ENCODE measurements at regions not wholly inside any gene's neighbourhood (a gene's known extent, or its start where the extent isn't known, plus 50 kb on each side); places are given as distances from the start of the nearest gene placed in this dataset.

DNA sequence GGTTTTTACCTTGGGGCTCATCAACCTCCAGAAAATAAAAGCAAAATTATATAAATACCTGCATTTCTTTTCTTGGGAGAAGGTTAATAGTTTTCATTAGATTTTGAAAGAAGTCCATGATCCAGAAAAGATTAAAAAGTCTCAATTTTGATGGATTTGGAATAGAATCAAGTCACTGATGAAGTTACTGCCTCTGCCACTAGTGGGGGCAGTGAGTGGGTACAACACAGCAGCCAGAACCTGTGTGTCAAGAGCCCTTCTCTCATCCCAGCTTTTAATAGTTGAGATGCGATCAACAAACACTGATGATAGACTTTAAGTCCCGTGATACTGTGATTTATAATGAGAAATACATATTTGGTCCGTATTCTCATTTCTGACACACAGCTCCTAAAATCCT, 686.7 kb downstream of the DIAPH3 start:
- Histone ChIP-seq H4K8ac (ENCODE audit: low read depth, low read length) (no peak overlapping the region), H3K36me3 (ENCODE audit: control insufficient read depth in 1 of 2, insufficient read depth in 2 of 2, low read length in 2 of 2) (no peaks in the 10 kb centered on the region), H3K4me3 (ENCODE audit: low read depth, low read length) (no peak overlapping the region), H4K91ac (ENCODE audit: low read depth, low read length) (no peak overlapping the region), H3K4me1 (ENCODE audit: control insufficient read depth in 1 of 2, insufficient read depth in 2 of 2, low read length in 2 of 2) (no peaks in the 10 kb centered on the region), H3K27ac (ENCODE audit: low read depth, low read length) (no peak overlapping the region), H3K9ac (ENCODE audit: low read length) (no peak overlapping the region), H2AK5ac (ENCODE audit: low read length) (no peak overlapping the region), H4K12ac (ENCODE audit: low read depth, low read length) (no peak overlapping the region), H3K14ac (ENCODE audit: low read length) (no peak overlapping the region), H3K23ac (ENCODE audit: low read length) (no peak overlapping the region), H3K79me2 (ENCODE audit: control insufficient read depth, insufficient read depth, low read length, poor library complexity) (no peaks in the 10 kb centered on the region), H2AFZ (ENCODE audit: insufficient read depth, low read length, poor library complexity) (no peak overlapping the region), H3K27me3 (ENCODE audit: insufficient read depth, low read length) (no peaks in the 10 kb centered on the region), H3K79me1 (ENCODE audit: low read length) (no peaks in the 10 kb centered on the region), H3K4me2 (ENCODE audit: low read length) (no peak overlapping the region), H2BK5ac (ENCODE audit: low read depth, low read length, poor library complexity) (no peak overlapping the region), H3K4ac (ENCODE audit: low read depth, low read length) (no peak overlapping the region), H3K9me3 (ENCODE audit: insufficient read depth, low read depth, low read length) (no peaks in the 10 kb centered on the region), H3K18ac (ENCODE audit: low read length) (no peak overlapping the region), H2BK12ac (ENCODE audit: low read length) (no peak overlapping the region), H2BK120ac (ENCODE audit: insufficient read depth, low read length, poor library complexity) (no peak overlapping the region)
- peak in 1 of 2 donors; percentile 10 for DNase-seq
- no CpG with 5 or more reads among the region's 3 CpGs for WGBS (ENCODE audit: extremely low coverage, insufficient coverage, insufficient read length)

- H2BK120ac ChIP-seq (ENCODE audit: insufficient read depth, low read length, poor library complexity), result no peak overlapping the region
- H4K8ac ChIP-seq (ENCODE audit: low read depth, low read length), result no peak overlapping the region
- H3K79me1 ChIP-seq (ENCODE audit: low read length), result no peaks in the 10 kb centered on the region
- H2BK5ac ChIP-seq (ENCODE audit: low read depth, low read length, poor library complexity), result no peak overlapping the region
- no peak overlapping the region for H3K9ac ChIP-seq (ENCODE audit: low read length)
- H4K12ac ChIP-seq (ENCODE audit: low read depth, low read length), result no peak overlapping the region
- no peak overlapping the region for H3K18ac ChIP-seq (ENCODE audit: low read length)
- no peak overlapping the region for H2AK5ac ChIP-seq (ENCODE audit: low read length)
- no peak overlapping the region for H3K27ac ChIP-seq (ENCODE audit: low read depth, low read length)
- H2BK12ac ChIP-seq (ENCODE audit: low read length), result no peak overlapping the region
- no peaks in the 10 kb centered on the region for H3K27me3 ChIP-seq (ENCODE audit: insufficient read depth, low read length)
- no peaks in the 10 kb centered on the region for H3K9me3 ChIP-seq (ENCODE audit: insufficient read depth, low read depth, low read length)
- no peaks in the 10 kb centered on the region for H3K36me3 ChIP-seq (ENCODE audit: control insufficient read depth in 1 of 2, insufficient read depth in 2 of 2, low read length in 2 of 2)
- no peak overlapping the region for H3K4me3 ChIP-seq (ENCODE audit: low read depth, low read length)
- H3K4ac ChIP-seq (ENCODE audit: low read depth, low read length), result no peak overlapping the region
- no CpG with 5 or more reads among the region's 7 CpGs for WGBS (ENCODE audit: extremely low coverage, insufficient coverage, insufficient read length)
- H3K23ac ChIP-seq (ENCODE audit: low read length), result no peak overlapping the region
- no peaks in the 10 kb centered on the region for H3K79me2 ChIP-seq (ENCODE audit: control insufficient read depth, insufficient read depth, low read length, poor library complexity)
- no peaks in the 10 kb centered on the region for H3K4me1 ChIP-seq (ENCODE audit: control insufficient read depth in 1 of 2, insufficient read depth in 2 of 2, low read length in 2 of 2)
- H4K91ac ChIP-seq (ENCODE audit: low read depth, low read length), result no peak overlapping the region
- H3K4me2 ChIP-seq (ENCODE audit: low read length), result no peak overlapping the region
- H3K14ac ChIP-seq (ENCODE audit: low read length), result no peak overlapping the region
- no peak for DNase-seq
- no peak overlapping the region for H2AFZ ChIP-seq (ENCODE audit: insufficient read depth, low read length, poor library complexity)
These were observed 684.8 kb downstream of the DIAPH3 start for GRCh38 chr13:59478908-59479307.

- no peak overlapping the region for H4K91ac ChIP-seq (ENCODE audit: low read depth, low read length)
- no peak overlapping the region for H2BK12ac ChIP-seq (ENCODE audit: low read length)
- H3K4me3 ChIP-seq (ENCODE audit: low read depth, low read length), result no peak overlapping the region
- H3K36me3 ChIP-seq (ENCODE audit: control insufficient read depth in 1 of 2, insufficient read depth in 2 of 2, low read length in 2 of 2), result no peaks in the 10 kb centered on the region
- no peak for DNase-seq
- no peak overlapping the region for H3K4ac ChIP-seq (ENCODE audit: low read depth, low read length)
- H3K9me3 ChIP-seq (ENCODE audit: insufficient read depth, low read depth, low read length), result no peaks in the 10 kb centered on the region
- H2AK5ac ChIP-seq (ENCODE audit: low read length), result no peak overlapping the region
- H3K18ac ChIP-seq (ENCODE audit: low read length), result no peak overlapping the region
- H3K9ac ChIP-seq (ENCODE audit: low read length), result no peak overlapping the region
- H3K27ac ChIP-seq (ENCODE audit: low read depth, low read length), result no peak overlapping the region
- no peaks in the 10 kb centered on the region for H3K27me3 ChIP-seq (ENCODE audit: insufficient read depth, low read length)
- WGBS (ENCODE audit: extremely low coverage, insufficient coverage, insufficient read length), result no CpG with 5 or more reads among the region's 3 CpGs
- no peak overlapping the region for H4K12ac ChIP-seq (ENCODE audit: low read depth, low read length)
- H3K14ac ChIP-seq (ENCODE audit: low read length), result no peak overlapping the region
- no peak overlapping the region for H3K4me2 ChIP-seq (ENCODE audit: low read length)
- no peaks in the 10 kb centered on the region for H3K79me1 ChIP-seq (ENCODE audit: low read length)
- H3K23ac ChIP-seq (ENCODE audit: low read length), result no peak overlapping the region
- no peak overlapping the region for H2AFZ ChIP-seq (ENCODE audit: insufficient read depth, low read length, poor library complexity)
- H3K4me1 ChIP-seq (ENCODE audit: control insufficient read depth in 1 of 2, insufficient read depth in 2 of 2, low read length in 2 of 2), result no peaks in the 10 kb centered on the region
- no peak overlapping the region for H4K8ac ChIP-seq (ENCODE audit: low read depth, low read length)
- H2BK120ac ChIP-seq (ENCODE audit: insufficient read depth, low read length, poor library complexity), result no peak overlapping the region
- H3K79me2 ChIP-seq (ENCODE audit: control insufficient read depth, insufficient read depth, low read length, poor library complexity), result no peaks in the 10 kb centered on the region
- H2BK5ac ChIP-seq (ENCODE audit: low read depth, low read length, poor library complexity), result no peak overlapping the region
These were observed 684.1 kb downstream of the DIAPH3 start for GRCh38 chr13:59479629-59480028.

DNA sequence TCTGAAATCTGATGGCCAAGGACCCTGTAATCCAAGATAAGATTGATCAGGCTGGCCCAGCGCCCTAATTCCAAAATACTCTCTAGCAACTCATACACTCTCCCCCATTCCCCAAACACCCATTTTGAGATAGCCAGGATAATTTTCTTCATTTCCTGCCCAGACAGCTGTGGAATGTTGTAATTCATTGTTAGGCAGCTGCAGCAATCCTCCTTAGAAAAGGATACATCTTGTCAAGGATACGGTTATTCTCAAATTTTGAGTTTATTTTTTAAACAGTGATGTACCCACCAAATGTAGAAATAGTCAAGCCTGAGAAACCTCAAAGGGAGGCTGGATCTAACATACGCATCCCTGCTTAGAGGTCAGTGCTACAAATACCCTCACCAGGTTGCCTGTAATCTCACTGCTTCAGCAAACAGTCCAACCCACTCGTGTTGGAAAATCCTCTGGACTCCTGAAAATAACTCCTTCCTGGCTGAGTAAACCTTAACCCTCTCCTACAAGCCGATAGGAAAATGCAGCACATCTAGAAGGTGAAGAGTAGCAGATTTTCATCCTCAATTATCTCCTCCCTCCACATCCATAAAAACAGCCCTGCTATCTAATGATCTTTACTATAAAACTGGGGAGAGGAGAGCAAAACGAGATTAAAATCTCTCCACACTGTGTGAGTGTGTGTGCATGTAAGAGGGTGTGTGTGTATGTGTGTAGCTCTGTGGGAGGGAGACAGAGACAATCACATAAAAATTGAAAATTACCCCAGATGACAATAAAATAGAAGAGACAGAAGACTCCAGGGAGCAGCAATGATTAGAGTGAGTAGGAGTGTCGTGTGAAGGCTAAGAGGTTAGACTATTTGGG, 683.1 kb downstream of the DIAPH3 start:
- Histone ChIP-seq H2BK5ac (ENCODE audit: low read depth, low read length, poor library complexity) (no peak overlapping the region), H2AK5ac (ENCODE audit: low read length) (no peak overlapping the region), H3K4ac (ENCODE audit: low read depth, low read length) (no peak overlapping the region), H3K4me3 (ENCODE audit: low read depth, low read length) (no peak overlapping the region), H3K4me2 (ENCODE audit: low read length) (no peak overlapping the region), H3K27me3 (ENCODE audit: insufficient read depth, low read length) (no peaks in the 10 kb centered on the region), H3K79me2 (ENCODE audit: control insufficient read depth, insufficient read depth, low read length, poor library complexity) (no peaks in the 10 kb centered on the region), H3K36me3 (ENCODE audit: control insufficient read depth in 1 of 2, insufficient read depth in 2 of 2, low read length in 2 of 2) (no peaks in the 10 kb centered on the region), H3K9ac (ENCODE audit: low read length) (no peak overlapping the region), H3K27ac (ENCODE audit: low read depth, low read length) (no peak overlapping the region), H4K8ac (ENCODE audit: low read depth, low read length) (no peak overlapping the region), H3K18ac (ENCODE audit: low read length) (no peak overlapping the region), H3K23ac (ENCODE audit: low read length) (no peak overlapping the region), H3K9me3 (ENCODE audit: insufficient read depth, low read depth, low read length) (no peaks in the 10 kb centered on the region), H4K91ac (ENCODE audit: low read depth, low read length) (no peak overlapping the region), H3K14ac (ENCODE audit: low read length) (no peak overlapping the region), H2BK120ac (ENCODE audit: insufficient read depth, low read length, poor library complexity) (no peak overlapping the region), H3K4me1 (ENCODE audit: control insufficient read depth in 1 of 2, insufficient read depth in 2 of 2, low read length in 2 of 2) (no peaks in the 10 kb centered on the region), H2BK12ac (ENCODE audit: low read length) (no peak overlapping the region), H3K79me1 (ENCODE audit: low read length) (no peaks in the 10 kb centered on the region), H4K12ac (ENCODE audit: low read depth, low read length) (no peak overlapping the region), H2AFZ (ENCODE audit: insufficient read depth, low read length, poor library complexity) (no peak overlapping the region)
- no CpG with 5 or more reads among the region's 7 CpGs for WGBS (ENCODE audit: extremely low coverage, insufficient coverage, insufficient read length)
- no peak for DNase-seq

All from trophoblast cell (in vitro differentiated cells and primary cell).